Central memory CD8-positive, alpha-beta T cell (primary cell): ENCODE measurements at regions not wholly inside any gene's neighbourhood (a gene's known extent, or its start where the extent isn't known, plus 50 kb on each side); places are given as distances from the start of the nearest gene placed in this dataset.

ENCODE experiments used
- ATAC-seq: fragments of 150-1000 bp; cut with Tn5 transposase; replicated peaks from 2 replicates; pipeline ENCODE4 v1.10.0; 2022; ENCODE audit warnings: mild to moderate bottlenecking, moderate FRiP score, moderate number of reproducible peaks; ENCODE audit not compliant: poor library complexity, severe bottlenecking; ENCODE audit errors: extremely low read depth
- DNase-seq, 2 donors: peaks; one replicate each; pipeline ENCODE4 v3.0.0; 2021; ENCODE audit warnings: low spot score in 2 of 2
- H3K27ac Mint-ChIP-seq: one replicate; pipeline ENCODE4 v1.8.0; 2022; ENCODE audit warnings: low read depth, mild to moderate bottlenecking, moderate library complexity, mixed read lengths
- H3K27me3 Mint-ChIP-seq: one replicate; pipeline ENCODE4 v1.8.0; 2022; ENCODE audit warnings: mixed read lengths
- H3K36me3 Mint-ChIP-seq: one replicate; pipeline ENCODE4 v1.8.0; 2022; ENCODE audit warnings: mild to moderate bottlenecking, moderate library complexity, mixed read lengths; ENCODE audit not compliant: insufficient read depth
- H3K4me1 Mint-ChIP-seq: one replicate; pipeline ENCODE4 v1.8.0; 2022; ENCODE audit warnings: mixed read lengths
- H3K4me3 Mint-ChIP-seq: one replicate; pipeline ENCODE4 v1.8.0; 2022; ENCODE audit warnings: mild to moderate bottlenecking, moderate library complexity, mixed read lengths
- H3K9me3 Mint-ChIP-seq: one replicate; pipeline ENCODE4 v1.8.0; 2022; ENCODE audit warnings: mixed read lengths

DNA sequence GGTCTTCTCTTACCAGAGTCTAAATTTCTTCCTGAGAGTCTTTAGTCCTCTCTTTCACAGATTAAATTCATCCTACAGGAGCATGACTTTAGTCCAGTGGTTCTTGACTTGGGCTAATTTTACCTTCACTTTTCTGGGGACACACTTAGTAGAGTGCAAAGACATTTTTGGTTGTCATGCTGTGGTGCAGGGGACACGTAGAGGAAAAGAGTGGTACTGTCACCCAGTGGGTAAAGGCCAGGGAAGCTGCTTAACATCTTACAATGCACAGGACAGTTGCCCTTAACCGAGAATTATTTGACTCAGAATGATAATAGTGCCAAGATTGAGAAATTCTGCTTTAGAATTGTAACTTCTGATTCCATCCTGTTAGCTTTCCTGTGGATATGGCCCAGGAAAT is 772.5 kb upstream of the GRM7 start:
- Mint-ChIP-seq H3K36me3 (no peaks in the 10 kb centered on the region), H3K27ac (no peak overlapping the region), H3K9me3 (peaks cover 11% of the 10 kb centered on the region), H3K4me1 (no peaks in the 10 kb centered on the region), H3K4me3 (no peak overlapping the region), H3K27me3 (no peaks in the 10 kb centered on the region)
- DNase-seq (no peak), ATAC-seq (no peak)

- ATAC-seq (no peak), DNase-seq (no peak)
- no peak overlapping the region for H3K27ac Mint-ChIP-seq
- no peaks in the 10 kb centered on the region for H3K36me3 Mint-ChIP-seq
- no peaks in the 10 kb centered on the region for H3K27me3 Mint-ChIP-seq
- peaks cover 10% of the 10 kb centered on the region for H3K9me3 Mint-ChIP-seq
- no peaks in the 10 kb centered on the region for H3K4me1 Mint-ChIP-seq
- H3K4me3 Mint-ChIP-seq, result no peak overlapping the region
These were observed 771.1 kb upstream of the GRM7 start for GRCh38 chr3:6089780-6090179.

GRCh38 chr3:6091262-6091661 is 769.7 kb upstream of the GRM7 start:
- no peak for ATAC-seq
- no peaks in the 10 kb centered on the region for H3K27me3 Mint-ChIP-seq
- H3K4me3 Mint-ChIP-seq, result no peak overlapping the region
- H3K36me3 Mint-ChIP-seq, result no peaks in the 10 kb centered on the region
- peaks cover 10% of the 10 kb centered on the region for H3K9me3 Mint-ChIP-seq
- no peaks in the 10 kb centered on the region for H3K4me1 Mint-ChIP-seq
- no peak overlapping the region for H3K27ac Mint-ChIP-seq
- no peak for DNase-seq

- H3K4me1 Mint-ChIP-seq, result no peaks in the 10 kb centered on the region
- peaks cover 10% of the 10 kb centered on the region for H3K9me3 Mint-ChIP-seq
- no peaks in the 10 kb centered on the region for H3K27me3 Mint-ChIP-seq
- H3K4me3 Mint-ChIP-seq, result no peak overlapping the region
- no peak for ATAC-seq
- DNase-seq, result no peak
- H3K27ac Mint-ChIP-seq, result no peak overlapping the region
- no peaks in the 10 kb centered on the region for H3K36me3 Mint-ChIP-seq
These were observed 765.9 kb upstream of the GRM7 start for GRCh38 chr3:6095006-6095405.

DNA sequence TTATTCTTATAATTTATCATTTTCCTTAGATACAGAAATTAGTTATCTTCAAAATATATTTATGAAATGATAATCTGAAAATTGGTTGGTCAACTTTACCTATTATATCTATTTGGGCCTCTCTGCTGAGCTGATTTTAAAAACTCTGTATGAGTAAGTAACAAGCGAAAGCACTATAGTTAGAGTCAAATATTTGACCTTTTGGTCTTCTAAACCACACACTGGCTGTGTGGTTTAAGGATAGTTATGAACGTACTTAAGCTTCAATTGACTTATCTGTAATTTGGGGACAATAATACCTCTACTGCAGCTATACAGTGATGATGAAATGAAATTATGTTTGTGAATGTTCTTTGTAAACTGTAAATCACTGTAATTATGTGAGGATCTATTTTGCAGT is 763.9 kb upstream of the GRM7 start:
- H3K4me3 Mint-ChIP-seq, result no peak overlapping the region
- no peaks in the 10 kb centered on the region for H3K27me3 Mint-ChIP-seq
- no peaks in the 10 kb centered on the region for H3K4me1 Mint-ChIP-seq
- no peak overlapping the region for H3K27ac Mint-ChIP-seq
- DNase-seq (no peak), ATAC-seq (no peak)
- no peaks in the 10 kb centered on the region for H3K36me3 Mint-ChIP-seq
- H3K9me3 Mint-ChIP-seq, result peaks cover 10% of the 10 kb centered on the region

GRCh38 chr3:6097556-6097955 is 763.4 kb upstream of the GRM7 start:
- ATAC-seq, result no peak
- H3K27ac Mint-ChIP-seq, result no peak overlapping the region
- H3K9me3 Mint-ChIP-seq, result peaks cover 11% of the 10 kb centered on the region
- H3K4me1 Mint-ChIP-seq, result no peaks in the 10 kb centered on the region
- DNase-seq, result no peak
- H3K27me3 Mint-ChIP-seq, result no peaks in the 10 kb centered on the region
- H3K36me3 Mint-ChIP-seq, result no peaks in the 10 kb centered on the region
- no peak overlapping the region for H3K4me3 Mint-ChIP-seq

DNA sequence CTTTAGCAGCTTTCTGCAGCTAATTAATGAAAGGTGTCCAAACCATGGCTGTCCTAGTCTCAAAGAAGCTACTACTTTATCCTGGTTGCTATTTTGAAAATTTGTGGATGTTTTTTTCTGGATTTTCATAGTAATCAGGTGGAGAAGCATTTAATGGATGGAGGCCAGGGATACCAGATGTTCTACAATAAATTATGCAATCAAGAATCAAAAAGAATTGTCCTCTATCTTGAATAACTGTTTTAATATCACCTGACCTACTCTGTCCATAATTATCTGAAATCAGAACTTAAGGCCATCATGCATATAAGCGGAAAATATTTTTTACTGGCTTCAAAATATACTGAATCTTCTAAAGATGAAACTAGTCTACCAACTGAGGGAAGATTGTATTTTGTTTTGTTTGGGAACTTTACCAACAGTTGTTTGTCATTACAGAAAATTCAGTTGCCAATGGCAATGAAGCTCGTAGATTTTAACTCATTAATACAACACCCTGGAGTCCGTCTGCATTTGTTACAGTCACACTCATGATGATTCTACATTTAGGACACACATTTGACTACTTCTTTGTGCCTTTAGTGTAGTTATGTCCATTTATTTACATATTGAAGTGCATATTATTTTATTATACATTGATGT is 762.3 kb upstream of the GRM7 start:
- no peaks in the 10 kb centered on the region for H3K27me3 Mint-ChIP-seq
- H3K4me3 Mint-ChIP-seq, result no peak overlapping the region
- ATAC-seq (no peak), DNase-seq (no peak)
- H3K9me3 Mint-ChIP-seq, result peaks cover 7% of the 10 kb centered on the region
- H3K27ac Mint-ChIP-seq, result no peak overlapping the region
- no peaks in the 10 kb centered on the region for H3K4me1 Mint-ChIP-seq
- no peaks in the 10 kb centered on the region for H3K36me3 Mint-ChIP-seq

- H3K4me1 Mint-ChIP-seq, result no peaks in the 10 kb centered on the region
- ATAC-seq, result no peak
- DNase-seq, result no peak
- H3K27me3 Mint-ChIP-seq, result no peaks in the 10 kb centered on the region
- no peak overlapping the region for H3K4me3 Mint-ChIP-seq
- H3K36me3 Mint-ChIP-seq, result no peaks in the 10 kb centered on the region
- H3K9me3 Mint-ChIP-seq, result peaks cover 8% of the 10 kb centered on the region
- no peak overlapping the region for H3K27ac Mint-ChIP-seq
These were observed 761.3 kb upstream of the GRM7 start for GRCh38 chr3:6099458-6100075.

DNA sequence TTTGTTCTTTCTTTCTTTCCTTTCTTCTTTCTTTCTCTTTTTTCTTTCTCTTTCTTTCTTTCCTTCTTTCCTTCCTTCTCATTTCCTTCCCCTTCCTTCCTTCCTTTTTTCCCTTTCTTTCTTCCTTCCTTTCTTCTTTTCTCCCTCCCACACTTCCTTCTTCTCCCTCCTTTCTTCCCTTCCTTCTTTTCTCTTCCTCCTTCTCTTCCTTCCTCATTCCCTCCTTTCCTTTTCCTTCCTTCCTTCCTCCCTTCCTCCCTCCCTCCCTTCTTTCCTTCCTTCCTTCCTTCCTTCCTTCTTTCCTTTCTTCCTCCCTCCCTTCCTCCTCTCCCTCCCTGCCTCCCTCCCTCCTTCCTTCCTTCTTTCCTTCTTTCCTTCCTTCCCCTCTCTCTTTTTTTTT is 755.7 kb upstream of the GRM7 start:
- peaks cover 30% of the 10 kb centered on the region for H3K9me3 Mint-ChIP-seq
- H3K27ac Mint-ChIP-seq, result no peak overlapping the region
- H3K4me3 Mint-ChIP-seq, result no peak overlapping the region
- H3K4me1 Mint-ChIP-seq, result no peaks in the 10 kb centered on the region
- H3K27me3 Mint-ChIP-seq, result no peaks in the 10 kb centered on the region
- no peak for ATAC-seq
- no peak for DNase-seq
- H3K36me3 Mint-ChIP-seq, result no peaks in the 10 kb centered on the region

DNA sequence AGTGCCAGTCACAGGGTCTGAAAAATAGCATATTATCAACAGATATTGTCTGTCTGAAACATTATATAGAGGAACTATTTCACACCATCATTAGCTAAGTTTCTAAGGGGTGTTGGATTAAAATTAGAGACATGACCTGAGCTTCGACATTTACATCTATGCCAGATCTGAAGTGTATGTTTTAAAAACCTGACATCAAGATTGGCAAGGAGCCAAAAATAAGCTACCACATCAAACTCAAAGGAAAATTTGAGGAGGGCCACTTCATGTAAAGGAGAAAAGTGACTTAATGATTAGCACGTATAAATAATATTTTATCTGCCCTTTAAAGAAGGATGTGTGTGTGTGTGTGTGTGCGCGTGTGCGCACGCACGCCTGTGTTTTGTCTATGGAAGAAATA is 752.0 kb upstream of the GRM7 start:
- H3K36me3 Mint-ChIP-seq, result no peaks in the 10 kb centered on the region
- H3K4me3 Mint-ChIP-seq, result no peak overlapping the region
- no peaks in the 10 kb centered on the region for H3K4me1 Mint-ChIP-seq
- H3K9me3 Mint-ChIP-seq, result peaks cover 36% of the 10 kb centered on the region
- no peak for DNase-seq
- H3K27me3 Mint-ChIP-seq, result no peaks in the 10 kb centered on the region
- ATAC-seq, result no peak
- H3K27ac Mint-ChIP-seq, result no peak overlapping the region

DNA sequence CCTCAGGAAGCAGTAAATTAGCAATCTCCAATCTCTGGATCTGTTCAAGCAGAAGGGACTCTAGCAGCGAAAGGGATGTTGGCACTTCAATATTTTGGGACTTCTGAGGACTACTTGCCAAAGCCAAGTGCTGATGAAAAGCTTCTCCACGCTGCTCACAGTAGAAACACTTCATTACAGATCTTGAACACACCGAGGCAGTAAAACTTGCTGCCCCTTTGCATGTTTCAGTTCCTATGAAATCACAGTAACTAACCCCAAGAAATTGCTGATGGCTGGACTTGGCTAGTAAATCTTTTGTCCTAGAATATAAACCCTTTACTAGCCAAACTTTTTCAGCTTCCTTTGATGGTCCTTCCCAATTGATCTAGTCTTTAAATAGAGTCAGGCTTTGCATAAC is 750.5 kb upstream of the GRM7 start:
- ATAC-seq, result no peak
- no peaks in the 10 kb centered on the region for H3K4me1 Mint-ChIP-seq

DNA sequence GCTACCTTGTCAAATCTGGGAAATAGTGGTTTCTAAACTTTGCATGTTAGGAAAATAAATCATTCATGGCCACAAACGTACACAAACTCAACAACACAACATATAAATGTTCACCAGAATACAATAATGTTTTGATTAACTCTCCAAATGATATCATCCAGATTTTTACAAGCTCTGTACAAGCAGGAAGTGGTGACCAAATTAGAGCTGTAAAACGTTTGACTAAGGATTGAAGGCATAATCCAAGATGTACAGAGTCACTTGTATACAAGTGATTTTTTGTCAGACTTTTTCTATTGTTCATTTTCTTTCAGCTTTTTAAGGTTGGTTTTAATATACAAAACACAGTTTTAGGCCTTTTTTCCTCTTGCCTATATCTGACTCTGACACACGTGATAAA is 748.4 kb upstream of the GRM7 start:
- H3K27me3 Mint-ChIP-seq, result no peaks in the 10 kb centered on the region
- no peaks in the 10 kb centered on the region for H3K36me3 Mint-ChIP-seq
- no peaks in the 10 kb centered on the region for H3K4me1 Mint-ChIP-seq
- ATAC-seq, result no peak
- DNase-seq, result no peak
- no peak overlapping the region for H3K27ac Mint-ChIP-seq
- H3K4me3 Mint-ChIP-seq, result no peak overlapping the region
- peaks cover 24% of the 10 kb centered on the region for H3K9me3 Mint-ChIP-seq

More for the DNA sequence above, 750.5 kb upstream of the GRM7 start:
- H3K36me3 Mint-ChIP-seq, result no peaks in the 10 kb centered on the region
- H3K9me3 Mint-ChIP-seq, result peaks cover 28% of the 10 kb centered on the region
- H3K4me3 Mint-ChIP-seq, result no peak overlapping the region
- DNase-seq, result no peak
- H3K27me3 Mint-ChIP-seq, result no peaks in the 10 kb centered on the region
- no peak overlapping the region for H3K27ac Mint-ChIP-seq

- H3K9me3 Mint-ChIP-seq, result peaks cover 24% of the 10 kb centered on the region
- ATAC-seq, result no peak
These were observed 747.6 kb upstream of the GRM7 start for GRCh38 chr3:6113338-6113737.

More at GRCh38 chr3:6113338-6113737, 747.6 kb upstream of the GRM7 start:
- DNase-seq, result no peak
- no peaks in the 10 kb centered on the region for H3K27me3 Mint-ChIP-seq
- H3K36me3 Mint-ChIP-seq, result no peaks in the 10 kb centered on the region
- H3K4me1 Mint-ChIP-seq, result no peaks in the 10 kb centered on the region
- no peak overlapping the region for H3K27ac Mint-ChIP-seq
- H3K4me3 Mint-ChIP-seq, result no peak overlapping the region
